IMR-90 (cell line): ENCODE measurements at regions not wholly inside any gene's neighbourhood (a gene's known extent, or its start where the extent isn't known, plus 50 kb on each side); places are given as distances from the start of the nearest gene placed in this dataset.

Experiments used
- ATAC-seq: fragments of 200-7000 bp; cut with Tn5 transposase; 2 replicates; pipeline ENCODE4 v1.9.1; 2020; ENCODE audit warnings: low read depth, mild to moderate bottlenecking, moderate library complexity
- BruUV-seq: library from RNA; stranded (reverse); fragments of 400-500 nt; replicated peaks from 2 replicates; lab custom pipeline; 2021; lab: Mats Ljungman, UMichigan
- CTCF ChIA-PET: fragments of 300-600 bp; formaldehyde crosslinking; extraction: SDS; loops from one replicate; lab custom pipeline; 2021; ENCODE audit warnings: antibody characterized with exemption; lab: Yijun Ruan, JAX
- POLR2A ChIA-PET: fragments of 300-600 bp; sonication (Branson Sonifier 250); formaldehyde crosslinking; loops from one replicate; lab custom pipeline; 2022; ENCODE audit warnings: antibody characterized with exemption; ENCODE audit not compliant: unreplicated experiment; lab: Charles Lee
- DNase-seq: peaks from one replicate; pipeline ENCODE4 v3.0.0; 2013
- H2AFZ ChIP-seq: replicated peaks from 2 replicates; pipeline ENCODE3; 2013; ENCODE audit warnings: low read length, mild to moderate bottlenecking; ENCODE audit not compliant: poor library complexity
- H2AK5ac ChIP-seq: 2 replicates; pipeline ENCODE4 v1.6.1; 2013; ENCODE audit warnings: low read depth, low read length, inconsistent platforms
- H2AK9ac ChIP-seq: replicated peaks from 2 replicates; pipeline ENCODE3; 2013; ENCODE audit warnings: mild to moderate bottlenecking, low read depth, low read length, moderate library complexity; ENCODE audit not compliant: poor library complexity
- H2BK120ac ChIP-seq: 2 replicates; pipeline ENCODE4 v1.6.1; 2013; ENCODE audit warnings: low read depth, low read length, inconsistent platforms
- H2BK15ac ChIP-seq: 3 replicates; pipeline ENCODE4 v1.6.1; 2013; ENCODE audit warnings: low read depth, low read length, inconsistent platforms
- H2BK20ac ChIP-seq: 2 replicates; pipeline ENCODE4 v1.6.1; 2013; ENCODE audit warnings: low read depth, mild to moderate bottlenecking, inconsistent platforms, low read length, moderate library complexity
- H2BK5ac ChIP-seq: 2 replicates; pipeline ENCODE4 v1.6.1; 2013; ENCODE audit warnings: mild to moderate bottlenecking, low read depth, low read length, inconsistent platforms; ENCODE audit not compliant: poor library complexity, severe bottlenecking
- H3K14ac ChIP-seq: replicated peaks from 2 replicates; pipeline ENCODE4 v1.6.1; 2013; ENCODE audit warnings: low read depth, low read length, inconsistent platforms
- H3K18ac ChIP-seq: 2 replicates; pipeline ENCODE4 v1.6.1; 2013; ENCODE audit warnings: low read depth, low read length, control low read depth
- H3K23ac ChIP-seq: 2 replicates; pipeline ENCODE4 v1.6.1; 2013; ENCODE audit warnings: low read depth, low read length, inconsistent platforms
- H3K27ac ChIP-seq: 2 replicates; pipeline ENCODE4 v1.5.1; 2013; ENCODE audit warnings: mild to moderate bottlenecking, control low read depth, low read length; ENCODE audit not compliant: insufficient read depth
- H3K27me3 ChIP-seq: 2 replicates; pipeline ENCODE4 v1.6.1; 2013; ENCODE audit warnings: low read length; ENCODE audit not compliant: control insufficient read depth, insufficient read depth
- H3K36me3 ChIP-seq: 2 replicates; pipeline ENCODE4 v1.6.1; 2013; ENCODE audit warnings: low read length, mixed read lengths; ENCODE audit not compliant: control insufficient read depth, insufficient read depth
- H3K4ac ChIP-seq: 2 replicates; pipeline ENCODE4 v1.6.1; 2013; ENCODE audit warnings: low read depth, low read length, inconsistent platforms
- H3K4me1 ChIP-seq: 2 replicates; pipeline ENCODE4 v1.6.1; 2013; ENCODE audit warnings: low read length, mixed read lengths; ENCODE audit not compliant: control insufficient read depth, insufficient read depth
- H3K4me2 ChIP-seq: 2 replicates; pipeline ENCODE4 v1.6.1; 2013; ENCODE audit warnings: low read depth, mild to moderate bottlenecking, control low read depth, low read length, moderate library complexity
- H3K4me3 ChIP-seq: 2 replicates; pipeline ENCODE4 v1.5.1; 2013; ENCODE audit warnings: low read depth, mild to moderate bottlenecking, control low read depth, low read length, moderate library complexity; ENCODE audit not compliant: insufficient read depth
- H3K56ac ChIP-seq: 2 replicates; pipeline ENCODE4 v1.6.1; 2013; ENCODE audit warnings: low read length, inconsistent platforms; ENCODE audit not compliant: insufficient read depth; ENCODE audit errors: extremely low read depth
- H3K79me1 ChIP-seq, 2 experiments: 2 replicates each; pipeline ENCODE4 v1.6.1; 2013; ENCODE audit warnings: low read length in 2 of 2, inconsistent platforms in 1 of 2, low read depth in 1 of 2
- H3K9ac ChIP-seq: 2 replicates; pipeline ENCODE4 v1.6.1; 2013; ENCODE audit warnings: low read depth, low read length, control low read depth
- H3K9me1 ChIP-seq: 2 replicates; pipeline ENCODE4 v1.6.1; 2013; ENCODE audit warnings: low read length, inconsistent platforms; ENCODE audit not compliant: insufficient read depth
- H3K9me3 ChIP-seq: 2 replicates; pipeline ENCODE4 v1.6.1; 2013; ENCODE audit warnings: low read length; ENCODE audit not compliant: control insufficient read depth, insufficient read depth
- H4K20me1 ChIP-seq: 2 replicates; pipeline ENCODE4 v1.6.1; 2013; ENCODE audit warnings: low read length, inconsistent platforms; ENCODE audit not compliant: insufficient read depth
- H4K5ac ChIP-seq: 2 replicates; pipeline ENCODE4 v1.6.1; 2013; ENCODE audit warnings: mild to moderate bottlenecking, low read depth, low read length, control low read depth
- H4K8ac ChIP-seq, 2 experiments: 2 replicates each; pipeline ENCODE4 v1.6.1; 2013; ENCODE audit warnings: low read depth in 2 of 2, low read length in 2 of 2, control low read depth in 1 of 2, inconsistent platforms in 1 of 2
- H4K91ac ChIP-seq: 2 replicates; pipeline ENCODE4 v1.6.1; 2013; ENCODE audit warnings: low read depth, low read length, inconsistent platforms; ENCODE audit not compliant: insufficient read depth
- WGBS, 2 experiments: methylation state at CpG; one replicate each; pipeline versions ENCODE4 v1.1.5 to v1.1.7; 2013; ENCODE audit warnings: missing lambda C conversion rate in 2 of 2; ENCODE audit not compliant: insufficient read length in 1 of 2; ENCODE audit errors: extremely low coverage in 2 of 2; 5-methylcytosine and 5-hydroxymethylcytosine counted together
- dilution Hi-C: fragments of 300-500 bp; cut with HindIII; formaldehyde crosslinking; loops from one replicate; pipeline ENCODE4 v1.14.3; 2018; ENCODE audit warnings: low sequenced_read_pairs; ENCODE audit not compliant: unreplicated experiment
- in situ Hi-C: fragments of 300-500 bp; cut with MboI; formaldehyde crosslinking; loops from 3 replicates; pipeline ENCODE4 v1.14.3; 2019; ENCODE audit warnings: low sequenced_read_pairs, inconsistent platforms, mixed read lengths
- intact Hi-C: fragments of 100-400 bp; cut with micrococcal nuclease; formaldehyde crosslinking; loops from 2 replicates; pipeline ENCODE4 v1.10.0; 2022
- TF ChIP-seq, protein P1 (sequence below): fragments of 150-350 bp; IDR thresholded peaks from 2 replicates; pipeline ENCODE4 v1.6.1; 2016; ENCODE audit warnings: low read depth, mild to moderate bottlenecking, low read length, moderate library complexity, borderline replicate concordance
- TF ChIP-seq, protein P2 (sequence below): conservative IDR thresholded peaks from 2 replicates; pipeline ENCODE4 v1.5.1; 2012; ENCODE audit warnings: mild to moderate bottlenecking, low read depth, low read length, improper control_type of control experiment

DNA sequence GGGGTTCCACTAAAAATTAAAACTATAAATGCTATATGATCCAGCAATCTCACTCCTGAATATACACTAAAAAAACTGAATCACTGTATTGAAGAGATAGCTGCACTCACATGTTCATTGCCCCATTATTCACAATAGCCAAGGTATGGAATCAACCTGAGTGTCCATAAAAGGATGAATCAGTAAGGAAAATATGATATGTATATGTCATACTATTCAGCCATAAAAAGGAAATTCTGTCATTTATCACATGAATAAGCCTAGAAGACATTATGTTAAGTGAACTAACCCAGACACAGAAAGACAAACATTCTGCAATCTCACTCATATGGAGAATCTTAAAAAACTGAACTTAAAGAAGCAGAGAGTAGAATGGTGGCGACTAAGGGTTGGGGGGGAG lies 1376.2 kb upstream of the CDH9 start:
- Histone ChIP-seq H3K23ac (no peak overlapping the region), H2AK5ac (no peak overlapping the region), H3K18ac (no peak overlapping the region), H4K20me1 (no peaks in the 10 kb centered on the region), H3K9me3 (peaks cover 6% of the 10 kb centered on the region), H3K27ac (no peak overlapping the region), H3K9me1 (no peaks in the 10 kb centered on the region), H2BK15ac (no peak overlapping the region), H4K5ac (no peak overlapping the region), H4K8ac (no peak overlapping the region), H2BK5ac (no peak overlapping the region), H3K14ac (no peak overlapping the region), H3K4me2 (no peak overlapping the region), H3K9ac (no peak overlapping the region), H3K4me1 (no peaks in the 10 kb centered on the region), H3K27me3 (no peaks in the 10 kb centered on the region), H3K56ac (no peak overlapping the region), H2AK9ac (no peak overlapping the region), H3K36me3 (no peaks in the 10 kb centered on the region), H3K4ac (no peak overlapping the region), H2BK20ac (no peak overlapping the region), H3K4me3 (no peak overlapping the region), H4K91ac (no peak overlapping the region), H2AFZ (no peak overlapping the region), H2BK120ac (no peak overlapping the region), H3K79me1 (no peaks in the 10 kb centered on the region)
- BruUV-seq, result no TSS peak
- POLR2A ChIA-PET, result no interaction called here
- TF ChIP-seq, protein P1, sequence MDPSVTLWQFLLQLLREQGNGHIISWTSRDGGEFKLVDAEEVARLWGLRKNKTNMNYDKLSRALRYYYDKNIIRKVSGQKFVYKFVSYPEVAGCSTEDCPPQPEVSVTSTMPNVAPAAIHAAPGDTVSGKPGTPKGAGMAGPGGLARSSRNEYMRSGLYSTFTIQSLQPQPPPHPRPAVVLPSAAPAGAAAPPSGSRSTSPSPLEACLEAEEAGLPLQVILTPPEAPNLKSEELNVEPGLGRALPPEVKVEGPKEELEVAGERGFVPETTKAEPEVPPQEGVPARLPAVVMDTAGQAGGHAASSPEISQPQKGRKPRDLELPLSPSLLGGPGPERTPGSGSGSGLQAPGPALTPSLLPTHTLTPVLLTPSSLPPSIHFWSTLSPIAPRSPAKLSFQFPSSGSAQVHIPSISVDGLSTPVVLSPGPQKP, result no peak
- TF ChIP-seq, protein P2, sequence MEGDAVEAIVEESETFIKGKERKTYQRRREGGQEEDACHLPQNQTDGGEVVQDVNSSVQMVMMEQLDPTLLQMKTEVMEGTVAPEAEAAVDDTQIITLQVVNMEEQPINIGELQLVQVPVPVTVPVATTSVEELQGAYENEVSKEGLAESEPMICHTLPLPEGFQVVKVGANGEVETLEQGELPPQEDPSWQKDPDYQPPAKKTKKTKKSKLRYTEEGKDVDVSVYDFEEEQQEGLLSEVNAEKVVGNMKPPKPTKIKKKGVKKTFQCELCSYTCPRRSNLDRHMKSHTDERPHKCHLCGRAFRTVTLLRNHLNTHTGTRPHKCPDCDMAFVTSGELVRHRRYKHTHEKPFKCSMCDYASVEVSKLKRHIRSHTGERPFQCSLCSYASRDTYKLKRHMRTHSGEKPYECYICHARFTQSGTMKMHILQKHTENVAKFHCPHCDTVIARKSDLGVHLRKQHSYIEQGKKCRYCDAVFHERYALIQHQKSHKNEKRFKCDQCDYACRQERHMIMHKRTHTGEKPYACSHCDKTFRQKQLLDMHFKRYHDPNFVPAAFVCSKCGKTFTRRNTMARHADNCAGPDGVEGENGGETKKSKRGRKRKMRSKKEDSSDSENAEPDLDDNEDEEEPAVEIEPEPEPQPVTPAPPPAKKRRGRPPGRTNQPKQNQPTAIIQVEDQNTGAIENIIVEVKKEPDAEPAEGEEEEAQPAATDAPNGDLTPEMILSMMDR, result no peak
- no CpG with 5 or more reads among the region's 1 CpG for WGBS, 2 experiments
- DNase-seq (no peak), ATAC-seq (no peak)
- intact Hi-C loops, result no loop called here
- CTCF ChIA-PET, result no interaction called here
- in situ Hi-C loops, result no loop called here
- dilution Hi-C loops, result no loop called here
